ENCODE measurements at regions not wholly inside any gene's neighbourhood (a gene's known extent, or its start where the extent isn't known, plus 50 kb on each side); places are given as distances from the start of the nearest gene placed in this dataset.
A peak's percentile ranks its signal among the peaks of the same experiment; 100 is the strongest.
"Not testable (repeated sequence)": the region's sequence is repeated elsewhere in the genome, so short reads cannot be mapped to it uniquely, and the experiment has no call there.

GRCh38 chr4:188714501-188714900 is 575.3 kb downstream of the TRIML1 start:
- DNase-seq (no peak), ATAC-seq (no peak)
- H3K4me1 Mint-ChIP-seq, result no peaks in the 10 kb centered on the region
- peaks cover under 1 to 23% of the 10 kb centered on the region in 2 donors for H3K9me3 Mint-ChIP-seq
- no peaks in the 10 kb centered on the region for H3K27me3 Mint-ChIP-seq
- H3K4me3 Mint-ChIP-seq, result no peak overlapping the region
- H3K27ac Mint-ChIP-seq, result no peak overlapping the region

- H3K4me3 Mint-ChIP-seq, result no peak overlapping the region
- H3K27me3 Mint-ChIP-seq, result no peaks in the 10 kb centered on the region
- ATAC-seq (no peak), DNase-seq (no peak)
- peaks cover 0 to 20% of the 10 kb centered on the region in 2 donors for H3K9me3 Mint-ChIP-seq
- H3K4me1 Mint-ChIP-seq, result no peaks in the 10 kb centered on the region
- no peak overlapping the region for H3K27ac Mint-ChIP-seq
Measured at GRCh38 chr4:188714907-188715306, 575.7 kb downstream of the TRIML1 start.

- DNase-seq, result no peak
- no peak overlapping the region for H3K27ac Mint-ChIP-seq
Measured at GRCh38 chr4:188717661-188718060, 578.4 kb downstream of the TRIML1 start.

GRCh38 chr4:188719794-188720193 is 580.6 kb downstream of the TRIML1 start:
- ATAC-seq (no peak), DNase-seq (no peak)
- Mint-ChIP-seq H3K27ac (no peak overlapping the region), H3K27me3 (no peaks in the 10 kb centered on the region), H3K9me3 (peaks cover 5 to 22% of the 10 kb centered on the region in 2 donors), H3K4me3 (no peak overlapping the region), H3K4me1 (no peaks in the 10 kb centered on the region)

More at GRCh38 chr4:188717661-188718060, 578.4 kb downstream of the TRIML1 start:
- Mint-ChIP-seq H3K4me1 (no peaks in the 10 kb centered on the region), H3K9me3 (peaks cover 5 to 34% of the 10 kb centered on the region in 2 donors), H3K4me3 (no peak overlapping the region), H3K27me3 (no peaks in the 10 kb centered on the region)
- ATAC-seq, result no peak

- ATAC-seq, result no peak
- Mint-ChIP-seq H3K27me3 (no peaks in the 10 kb centered on the region), H3K4me1 (no peaks in the 10 kb centered on the region), H3K9me3 (peaks cover 5 to 23% of the 10 kb centered on the region in 2 donors), H3K4me3 (no peak overlapping the region), H3K27ac (no peak overlapping the region)
- no peak for DNase-seq
Measured at GRCh38 chr4:188722911-188723310, 583.7 kb downstream of the TRIML1 start.

- Mint-ChIP-seq H3K27me3 (no peaks in the 10 kb centered on the region), H3K4me1 (no peaks in the 10 kb centered on the region), H3K4me3 (no peak overlapping the region), H3K9me3 (peaks cover 6 to 32% of the 10 kb centered on the region in 2 donors), H3K27ac (no peak overlapping the region)
- DNase-seq, result no peak
- ATAC-seq, result no peak
Measured at GRCh38 chr4:188727746-188728145, 588.5 kb downstream of the TRIML1 start.

- DNase-seq, result no peak
Measured at GRCh38 chr4:188728359-188728758, 589.1 kb downstream of the TRIML1 start.

GRCh38 chr4:188732131-188732530 is 592.9 kb downstream of the TRIML1 start:
- Mint-ChIP-seq H3K4me1 (no peaks in the 10 kb centered on the region), H3K9me3 (peaks cover 6 to 47% of the 10 kb centered on the region in 2 donors), H3K27me3 (no peaks in the 10 kb centered on the region), H3K27ac (no peak overlapping the region), H3K4me3 (no peak overlapping the region)
- no peak for ATAC-seq
- DNase-seq, result no peak

More at GRCh38 chr4:188728359-188728758, 589.1 kb downstream of the TRIML1 start:
- Mint-ChIP-seq H3K4me3 (no peak overlapping the region), H3K27me3 (no peaks in the 10 kb centered on the region), H3K9me3 (peaks cover 6 to 37% of the 10 kb centered on the region in 2 donors), H3K27ac (no peak overlapping the region), H3K4me1 (no peaks in the 10 kb centered on the region)
- ATAC-seq, result no peak

- no peak for DNase-seq
- Mint-ChIP-seq H3K27ac (no peak overlapping the region), H3K4me1 (no peaks in the 10 kb centered on the region), H3K9me3 (peaks cover 5 to 44% of the 10 kb centered on the region in 2 donors), H3K4me3 (no peak overlapping the region), H3K27me3 (no peaks in the 10 kb centered on the region)
- no peak for ATAC-seq
Measured at GRCh38 chr4:188735082-188735481, 595.8 kb downstream of the TRIML1 start.

GRCh38 chr4:188737251-188738002 is 598.2 kb downstream of the TRIML1 start:
- ATAC-seq (no peak), DNase-seq (no peak)
- Mint-ChIP-seq H3K4me3 (no peak overlapping the region), H3K9me3 (peaks cover 9 to 28% of the 10 kb centered on the region in 2 donors), H3K27ac (no peak overlapping the region), H3K27me3 (no peaks in the 10 kb centered on the region), H3K4me1 (no peaks in the 10 kb centered on the region)

- peaks cover 9 to 23% of the 10 kb centered on the region in 2 donors for H3K9me3 Mint-ChIP-seq
- H3K4me1 Mint-ChIP-seq, H3K4me3 Mint-ChIP-seq, DNase-seq, H3K27me3 Mint-ChIP-seq, ATAC-seq, H3K27ac Mint-ChIP-seq: not testable (repeated sequence)
Measured at GRCh38 chr4:188738290-188738689, 599.0 kb downstream of the TRIML1 start.

- not testable (repeated sequence) for H3K27ac Mint-ChIP-seq, DNase-seq, H3K27me3 Mint-ChIP-seq, H3K4me3 Mint-ChIP-seq, ATAC-seq, H3K4me1 Mint-ChIP-seq
- H3K9me3 Mint-ChIP-seq, result peaks cover 11 to 14% of the 10 kb centered on the region in 2 donors
Measured at GRCh38 chr4:188740172-188740571, 600.9 kb downstream of the TRIML1 start.

- not testable (repeated sequence) for ATAC-seq
Measured at GRCh38 chr4:188740791-188741190, 601.5 kb downstream of the TRIML1 start.

GRCh38 chr4:188754372-188755002 is 615.2 kb downstream of the TRIML1 start:
- no peaks in the 10 kb centered on the region for H3K4me1 Mint-ChIP-seq
- ATAC-seq (peak; percentile 33), DNase-seq (no peak)
- H3K27ac Mint-ChIP-seq, result no peak overlapping the region
- H3K4me3 Mint-ChIP-seq, result no peak overlapping the region
- H3K27me3 Mint-ChIP-seq, result no peaks in the 10 kb centered on the region
- peaks cover 21 to 32% of the 10 kb centered on the region in 2 donors for H3K9me3 Mint-ChIP-seq

More at GRCh38 chr4:188740791-188741190, 601.5 kb downstream of the TRIML1 start:
- not testable (repeated sequence) for DNase-seq, H3K27ac Mint-ChIP-seq, H3K27me3 Mint-ChIP-seq, H3K4me3 Mint-ChIP-seq, H3K4me1 Mint-ChIP-seq
- peaks cover 5 to 14% of the 10 kb centered on the region in 2 donors for H3K9me3 Mint-ChIP-seq

- DNase-seq, result no peak
- ATAC-seq, result no peak
- Mint-ChIP-seq H3K9me3 (peaks cover 15 to 27% of the 10 kb centered on the region in 2 donors), H3K27ac (no peak overlapping the region), H3K4me3 (no peak overlapping the region), H3K4me1 (no peaks in the 10 kb centered on the region), H3K27me3 (no peaks in the 10 kb centered on the region)
Measured at GRCh38 chr4:188767496-188767895, 628.3 kb downstream of the TRIML1 start.

GRCh38 chr4:188778905-188779304 is 639.7 kb downstream of the TRIML1 start:
- Mint-ChIP-seq H3K27ac (no peak overlapping the region), H3K4me1 (no peaks in the 10 kb centered on the region), H3K27me3 (no peaks in the 10 kb centered on the region), H3K4me3 (no peak overlapping the region), H3K9me3 (peaks cover 0 to 19% of the 10 kb centered on the region in 2 donors)
- ATAC-seq (no peak), DNase-seq (no peak)
